Liver (tissue), 3 donors: ENCODE measurements at regions not wholly inside any gene's neighbourhood (a gene's known extent, or its start where the extent isn't known, plus 50 kb on each side); places are given as distances from the start of the nearest gene placed in this dataset.

Experiments
- CTCF ChIP-seq: fragments of 150-350 bp; IDR thresholded peaks from 2 replicates; pipeline ENCODE4 v1.5.1; 2017; ENCODE audit warnings: improper control_type of control experiment, low read depth, low read length; ENCODE audit not compliant: missing input control
- SP1 ChIP-seq: IDR thresholded peaks from 2 replicates; pipeline ENCODE4 v1.6.1; 2018; ENCODE audit warnings: antibody characterized with exemption, mild to moderate bottlenecking
- TAF1 ChIP-seq: conservative IDR thresholded peaks from 2 replicates; pipeline ENCODE4 v1.6.1; 2016; ENCODE audit warnings: antibody characterized with exemption, mild to moderate bottlenecking
- donor health status: healthy.
- donor health status: healthy.

GRCh38 chr6:143585241-143585640, 73.7 kb upstream of the FUCA2 start:
- no peak for TF ChIP-seq CTCF
- TF ChIP-seq SP1 = no peak
- no peak for TF ChIP-seq TAF1
